H9 (cell line): ENCODE measurements at regions not wholly inside any gene's neighbourhood (a gene's known extent, or its start where the extent isn't known, plus 50 kb on each side); places are given as distances from the start of the nearest gene placed in this dataset.

Source experiments
- DNase-seq: peaks from one replicate; pipeline ENCODE4 v3.0.0-alpha.2; 2017
- H2AFZ ChIP-seq: one replicate; pipeline ENCODE4 v1.6.1; 2013; ENCODE audit warnings: mild to moderate bottlenecking, low read length, control low read depth, moderate library complexity
- H2AK5ac ChIP-seq: 2 replicates; pipeline ENCODE4 v1.6.1; 2013; ENCODE audit warnings: low read length, control low read depth, mixed read lengths; ENCODE audit not compliant: insufficient read length
- H2BK120ac ChIP-seq: one replicate; pipeline ENCODE4 v1.6.1; 2013; ENCODE audit warnings: low read depth, mild to moderate bottlenecking, low read length, control low read depth, inconsistent platforms; ENCODE audit not compliant: poor library complexity, severe bottlenecking
- H2BK12ac ChIP-seq: 2 replicates; pipeline ENCODE4 v1.6.1; 2013; ENCODE audit warnings: low read length, control low read depth, mixed read lengths, low read depth; ENCODE audit not compliant: insufficient read length
- H2BK15ac ChIP-seq: 2 replicates; pipeline ENCODE4 v1.6.1; 2013; ENCODE audit warnings: low read depth, low read length, control low read depth
- H2BK20ac ChIP-seq: one replicate; pipeline ENCODE4 v1.6.1; 2013; ENCODE audit warnings: low read depth, mild to moderate bottlenecking, low read length, control low read depth, inconsistent platforms; ENCODE audit not compliant: poor library complexity, severe bottlenecking
- H2BK5ac ChIP-seq: 2 replicates; pipeline ENCODE4 v1.6.1; 2013; ENCODE audit warnings: low read length, control low read depth, mixed read lengths; ENCODE audit not compliant: insufficient read length
- H3K14ac ChIP-seq: 2 replicates; pipeline ENCODE4 v1.6.1; 2013; ENCODE audit warnings: low read length, control low read depth; ENCODE audit not compliant: insufficient read depth
- H3K18ac ChIP-seq: 2 replicates; pipeline ENCODE4 v1.6.1; 2013; ENCODE audit warnings: low read depth, mild to moderate bottlenecking, mixed read lengths, low read length, control low read depth; ENCODE audit not compliant: insufficient read length
- H3K23ac ChIP-seq: 2 replicates; pipeline ENCODE4 v1.6.1; 2013; ENCODE audit warnings: low read length, control low read depth, mixed read lengths, low read depth; ENCODE audit not compliant: insufficient read length
- H3K23me2 ChIP-seq: 2 replicates; pipeline ENCODE4 v1.6.1; 2013; ENCODE audit warnings: low read depth, mild to moderate bottlenecking, mixed read lengths, low read length, control low read depth; ENCODE audit not compliant: insufficient read length, poor library complexity, severe bottlenecking
- H3K27ac ChIP-seq: 2 replicates; pipeline ENCODE4 v1.5.1; 2013; ENCODE audit warnings: low read length, control low read depth, mixed read lengths, low read depth; ENCODE audit not compliant: insufficient read length
- H3K27me3 ChIP-seq: 2 replicates; pipeline ENCODE4 v1.6.1; 2013; ENCODE audit warnings: low read length, control low read depth, inconsistent platforms; ENCODE audit not compliant: insufficient read depth
- H3K4ac ChIP-seq: 2 replicates; pipeline ENCODE4 v1.6.1; 2013; ENCODE audit warnings: low read depth, mild to moderate bottlenecking, control low read depth, inconsistent platforms, low read length, moderate library complexity
- H3K4me1 ChIP-seq: 2 replicates; pipeline ENCODE4 v1.6.1; 2013; ENCODE audit warnings: low read length, control low read depth, inconsistent platforms; ENCODE audit not compliant: insufficient read depth
- H3K4me2 ChIP-seq: 2 replicates; pipeline ENCODE4 v1.6.1; 2013; ENCODE audit warnings: low read length, control low read depth, mixed read lengths; ENCODE audit not compliant: insufficient read length, insufficient read depth
- H3K56ac ChIP-seq: 2 replicates; pipeline ENCODE4 v1.6.1; 2013; ENCODE audit warnings: low read depth, mild to moderate bottlenecking, mixed read lengths, low read length, control low read depth; ENCODE audit not compliant: insufficient read length
- H3K79me1 ChIP-seq: 2 replicates; pipeline ENCODE4 v1.6.1; 2013; ENCODE audit warnings: low read depth, mild to moderate bottlenecking, moderate library complexity, low read length, control low read depth, inconsistent platforms; ENCODE audit not compliant: insufficient read depth, poor library complexity, severe bottlenecking
- H3K79me2 ChIP-seq: 2 replicates; pipeline ENCODE4 v1.6.1; 2013; ENCODE audit warnings: low read length, control low read depth, inconsistent platforms; ENCODE audit not compliant: insufficient read depth
- H3K9ac ChIP-seq: 2 replicates; pipeline ENCODE4 v1.6.1; 2013; ENCODE audit warnings: low read length, control low read depth, mixed read lengths; ENCODE audit not compliant: insufficient read length; ENCODE audit errors: extremely low read depth
- H3K9me3 ChIP-seq: one replicate; pipeline ENCODE4 v1.6.1; 2013; ENCODE audit warnings: low read depth, low read length, inconsistent platforms; ENCODE audit not compliant: control insufficient read depth
- H3T11ph ChIP-seq: one replicate; pipeline ENCODE4 v1.6.1; 2013; ENCODE audit warnings: mild to moderate bottlenecking, low read length, control low read depth, inconsistent platforms
- H4K20me1 ChIP-seq: one replicate; pipeline ENCODE4 v1.6.1; 2013; ENCODE audit not compliant: control insufficient read depth, insufficient read length, insufficient read depth
- H4K5ac ChIP-seq: 2 replicates; pipeline ENCODE4 v1.6.1; 2013; ENCODE audit warnings: low read depth, mild to moderate bottlenecking, mixed read lengths, low read length, control low read depth; ENCODE audit not compliant: insufficient read length
- H4K8ac ChIP-seq: replicated peaks from 2 replicates; pipeline ENCODE4 v1.6.1; 2013; ENCODE audit warnings: low read length, control low read depth, mixed read lengths, low read depth; ENCODE audit not compliant: insufficient read length
- H4K91ac ChIP-seq: 2 replicates; pipeline ENCODE4 v1.6.1; 2013; ENCODE audit warnings: low read depth, mild to moderate bottlenecking, moderate library complexity, mixed read lengths, low read length, control low read depth; ENCODE audit not compliant: insufficient read length
- H3K27ac Mint-ChIP-seq, 3 experiments: 2 replicates in 2 of 3; 3 replicates in 1 of 3; pipeline ENCODE4 v1.8.0; 2020 to 2021; ENCODE audit warnings: mixed read lengths in 3 of 3, mild to moderate bottlenecking in 1 of 3, moderate library complexity in 1 of 3
- H3K27me3 Mint-ChIP-seq: 2 replicates; pipeline ENCODE4 v1.8.0; 2021; ENCODE audit warnings: low read depth, mild to moderate bottlenecking, moderate library complexity, mixed read lengths
- H3K36me3 Mint-ChIP-seq, 3 experiments: 2 replicates in 2 of 3; 3 replicates in 1 of 3; pipeline ENCODE4 v1.8.0; 2020 to 2021; ENCODE audit warnings: low read depth in 3 of 3, mixed read lengths in 3 of 3; ENCODE audit not compliant: insufficient read depth in 1 of 3
- H3K4me1 Mint-ChIP-seq, 2 experiments: 2 replicates each; pipeline ENCODE4 v1.8.0; 2020; ENCODE audit warnings: mixed read lengths in 2 of 2
- H3K4me3 Mint-ChIP-seq, 2 experiments: 2 replicates in 1 of 2; 3 replicates in 1 of 2; pipeline ENCODE4 v1.8.0; 2020 to 2021; ENCODE audit warnings: mild to moderate bottlenecking in 2 of 2, mixed read lengths in 2 of 2, moderate library complexity in 1 of 2
- H3K9me3 Mint-ChIP-seq, 2 experiments: 2 replicates in 1 of 2; 3 replicates in 1 of 2; pipeline ENCODE4 v1.8.0; 2020; ENCODE audit warnings: mild to moderate bottlenecking in 2 of 2, mixed read lengths in 2 of 2, moderate library complexity in 1 of 2
- WGBS: extraction: QIAGEN DNeasy Blood & Tissue Kit; methylation state at CpG from one replicate; pipeline ENCODE4 v1.1.7; 2013; ENCODE audit warnings: missing lambda C conversion rate, low lambda C conversion rate, mixed read lengths; ENCODE audit not compliant: insufficient read length; ENCODE audit errors: extremely low coverage; 5-methylcytosine and 5-hydroxymethylcytosine counted together
- TF ChIP-seq, protein P1 (sequence below): fragments of 200-600 bp; sonication (generic); conservative IDR thresholded peaks from 3 replicates; pipeline ENCODE4 v1.8.0; 2021; ENCODE audit warnings: antibody characterized with exemption, mild to moderate bottlenecking

DNA sequence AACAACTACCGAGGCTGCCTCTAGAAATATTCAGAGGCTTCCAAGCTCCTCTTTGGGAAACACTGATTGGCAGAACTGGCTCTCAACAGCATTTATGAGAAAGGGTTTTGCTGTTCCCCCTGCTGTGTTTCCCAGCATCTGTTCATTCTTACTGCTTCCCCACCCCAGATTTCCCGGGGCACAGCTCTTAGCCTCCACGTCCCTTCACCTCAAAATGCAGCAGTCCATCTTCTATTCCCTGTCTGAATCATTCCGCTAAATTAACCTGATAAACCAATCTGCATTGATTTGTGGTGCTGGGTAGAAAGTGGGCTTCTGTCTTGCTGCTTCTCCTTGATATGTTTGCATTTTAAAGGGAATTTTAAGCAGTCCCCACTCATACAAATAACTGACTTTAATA is 67.4 kb downstream of the PLK2 start:
- H3K4ac ChIP-seq: no peak overlapping the region
- no peak for DNase-seq
- Mint-ChIP-seq H3K9me3 (no peaks in the 10 kb centered on the region; a peak in 1 of 5 replicates), H3K4me1 (peaks cover 15 to 18% of the 10 kb centered on the region in 2 experiments), H3K36me3 (peaks cover 0 to 4% (median 0%) of the 10 kb centered on the region in 3 experiments; a peak in 1 of 7 replicates), H3K27me3 (no peaks in the 10 kb centered on the region), H3K4me3 (no peak overlapping the region), H3K27ac (no peak overlapping the region)
- H2BK120ac ChIP-seq: no peak overlapping the region
- H2BK12ac ChIP-seq: no peak overlapping the region
- H3K18ac ChIP-seq: no peak overlapping the region
- H4K20me1 ChIP-seq: no peaks in the 10 kb centered on the region
- H3K4me1 ChIP-seq: no peaks in the 10 kb centered on the region; the same call in 1 of the 2 replicates
- H3K56ac ChIP-seq: no peak overlapping the region
- no peak overlapping the region for H2BK15ac ChIP-seq
- H3K23ac ChIP-seq: no peak overlapping the region
- H2BK20ac ChIP-seq: no peak overlapping the region
- H3K79me2 ChIP-seq: no peaks in the 10 kb centered on the region
- no peak overlapping the region for H3T11ph ChIP-seq
- no peaks in the 10 kb centered on the region for H3K79me1 ChIP-seq
- H4K8ac ChIP-seq: no peak overlapping the region
- H4K5ac ChIP-seq: no peak overlapping the region
- H2AFZ ChIP-seq: no peak overlapping the region
- no peaks in the 10 kb centered on the region for H3K9me3 ChIP-seq
- no peak overlapping the region for H2BK5ac ChIP-seq
- no peak overlapping the region for H2AK5ac ChIP-seq
- H3K27ac ChIP-seq: no peak overlapping the region
- H3K27me3 ChIP-seq: no peaks in the 10 kb centered on the region
- no CpG with 5 or more reads among the region's 4 CpGs for WGBS
- no peak overlapping the region for H4K91ac ChIP-seq
- H3K9ac ChIP-seq: no peak overlapping the region
- no peaks in the 10 kb centered on the region for H3K23me2 ChIP-seq
- H3K14ac ChIP-seq: no peak overlapping the region
- TF ChIP-seq, protein P1, sequence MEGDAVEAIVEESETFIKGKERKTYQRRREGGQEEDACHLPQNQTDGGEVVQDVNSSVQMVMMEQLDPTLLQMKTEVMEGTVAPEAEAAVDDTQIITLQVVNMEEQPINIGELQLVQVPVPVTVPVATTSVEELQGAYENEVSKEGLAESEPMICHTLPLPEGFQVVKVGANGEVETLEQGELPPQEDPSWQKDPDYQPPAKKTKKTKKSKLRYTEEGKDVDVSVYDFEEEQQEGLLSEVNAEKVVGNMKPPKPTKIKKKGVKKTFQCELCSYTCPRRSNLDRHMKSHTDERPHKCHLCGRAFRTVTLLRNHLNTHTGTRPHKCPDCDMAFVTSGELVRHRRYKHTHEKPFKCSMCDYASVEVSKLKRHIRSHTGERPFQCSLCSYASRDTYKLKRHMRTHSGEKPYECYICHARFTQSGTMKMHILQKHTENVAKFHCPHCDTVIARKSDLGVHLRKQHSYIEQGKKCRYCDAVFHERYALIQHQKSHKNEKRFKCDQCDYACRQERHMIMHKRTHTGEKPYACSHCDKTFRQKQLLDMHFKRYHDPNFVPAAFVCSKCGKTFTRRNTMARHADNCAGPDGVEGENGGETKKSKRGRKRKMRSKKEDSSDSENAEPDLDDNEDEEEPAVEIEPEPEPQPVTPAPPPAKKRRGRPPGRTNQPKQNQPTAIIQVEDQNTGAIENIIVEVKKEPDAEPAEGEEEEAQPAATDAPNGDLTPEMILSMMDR: no peak
- no peak overlapping the region for H3K4me2 ChIP-seq
